H1 (cell line): ENCODE measurements at regions not wholly inside any gene's neighbourhood (a gene's known extent, or its start where the extent isn't known, plus 50 kb on each side); places are given as distances from the start of the nearest gene placed in this dataset.

Experiments
- CTCF ChIA-PET: fragments of 300-600 bp; sonication (Branson Sonifier 250); formaldehyde crosslinking; loops from one replicate; lab custom pipeline; 2021; ENCODE audit not compliant: partially characterized antibody; lab: Charles Lee
- POLR2A ChIA-PET: fragments of 300-600 bp; sonication (Branson Sonifier 250); formaldehyde crosslinking; loops from one replicate; lab custom pipeline; 2021; ENCODE audit warnings: inconsistent platforms; ENCODE audit not compliant: partially characterized antibody; lab: Charles Lee
- DNase-seq, 2 experiments: peaks; one replicate each; pipeline versions ENCODE4 v3.0.0 to v3.0.0-alpha.2; 2010 to 2022; ENCODE audit warnings: low spot score in 2 of 2, low read depth in 1 of 2, mixed read lengths in 1 of 2
- FAIRE-seq: peaks from 2 replicates; lab custom pipeline; 2011; peaks lifted over from hg19 to GRCh38; lab: Jason Lieb, UNC
- H2AFZ ChIP-seq: 2 replicates; pipeline ENCODE4 v1.8.1; 2012; ENCODE audit warnings: low read length, inconsistent platforms
- H2AK5ac ChIP-seq: 2 replicates; pipeline ENCODE4 v1.6.1; 2013; ENCODE audit warnings: low read depth, low read length
- H2BK120ac ChIP-seq: replicated peaks from 2 replicates; pipeline ENCODE3; 2013; ENCODE audit warnings: low read depth, low read length, inconsistent platforms
- H2BK12ac ChIP-seq: 2 replicates; pipeline ENCODE4 v1.6.1; 2013; ENCODE audit warnings: low read depth, low read length
- H2BK15ac ChIP-seq: 2 replicates; pipeline ENCODE4 v1.6.1; 2013; ENCODE audit warnings: low read length
- H2BK20ac ChIP-seq: 2 replicates; pipeline ENCODE4 v1.6.1; 2013; ENCODE audit warnings: low read length
- H2BK5ac ChIP-seq: 2 replicates; pipeline ENCODE4 v1.6.1; 2013; ENCODE audit warnings: low read depth, low read length
- H3K14ac ChIP-seq: 2 replicates; pipeline ENCODE4 v1.6.1; 2013; ENCODE audit warnings: inconsistent platforms; ENCODE audit not compliant: insufficient read length
- H3K18ac ChIP-seq: 2 replicates; pipeline ENCODE4 v1.6.1; 2013; ENCODE audit warnings: low read length; ENCODE audit errors: extremely low read depth
- H3K23ac ChIP-seq: 2 replicates; pipeline ENCODE4 v1.6.1; 2013; ENCODE audit warnings: inconsistent platforms; ENCODE audit not compliant: insufficient read length
- H3K23me2 ChIP-seq: 2 replicates; pipeline ENCODE4 v1.6.1; 2013; ENCODE audit warnings: low read depth, low read length
- H3K27ac ChIP-seq: 2 replicates; pipeline ENCODE4 v1.6.1; 2011; ENCODE audit warnings: low read depth, low read length, inconsistent platforms
- H3K27me3 ChIP-seq, 4 experiments: replicated peaks in 1 of 4; 1 replicate in 1 of 4; 2 replicates in 3 of 4; pipeline versions ENCODE4 v1.6.1 to v1.8.1; 2011 to 2013; ENCODE audit warnings: low read length in 3 of 4, mild to moderate bottlenecking in 3 of 4, inconsistent platforms in 2 of 4, mixed read lengths in 2 of 4, moderate library complexity in 1 of 4; ENCODE audit not compliant: control insufficient read depth in 3 of 4, insufficient read depth in 3 of 4; ENCODE audit errors: extremely low read depth in 1 of 4
- H3K36me3 ChIP-seq, 4 experiments: 2 replicates each; pipeline versions ENCODE4 v1.6.1 to v1.8.1; 2011 to 2013; ENCODE audit warnings: mild to moderate bottlenecking in 4 of 4, low read length in 3 of 4, moderate library complexity in 2 of 4, control low read depth in 1 of 4, inconsistent platforms in 1 of 4; ENCODE audit not compliant: insufficient read depth in 4 of 4, control insufficient read depth in 2 of 4
- H3K4ac ChIP-seq: replicated peaks from 2 replicates; pipeline ENCODE3; 2013; ENCODE audit warnings: low read length, low read depth, mixed read lengths, inconsistent platforms; ENCODE audit not compliant: insufficient read length
- H3K4me1 ChIP-seq, 4 experiments: replicated peaks in 1 of 4; 1 replicate in 1 of 4; 2 replicates in 3 of 4; pipeline versions ENCODE4 v1.6.1 to v1.8.1; 2011 to 2013; ENCODE audit warnings: low read length in 3 of 4, inconsistent platforms in 2 of 4, mixed read lengths in 1 of 4; ENCODE audit not compliant: insufficient read depth in 4 of 4, control insufficient read depth in 3 of 4
- H3K4me2 ChIP-seq, 2 experiments: 2 replicates each; pipeline versions ENCODE4 v1.6.1 to v1.8.1; 2011 to 2013; ENCODE audit warnings: low read depth in 2 of 2, low read length in 2 of 2, control low read depth in 1 of 2, inconsistent platforms in 1 of 2, mild to moderate bottlenecking in 1 of 2; ENCODE audit not compliant: insufficient read depth in 1 of 2
- H3K4me3 ChIP-seq, 4 experiments: fragments of 200-600, 300-600 bp in 1 of 4; sonication (generic), shearing (Covaris generic), sonication (Bioruptor Twin) in 1 of 4; 2 replicates each; pipeline versions ENCODE4 v1.5.1 to v1.8.1; 2011 to 2016; ENCODE audit warnings: low read length in 4 of 4, low read depth in 3 of 4, control low read depth in 2 of 4, inconsistent platforms in 2 of 4, mild to moderate bottlenecking in 2 of 4, mixed read lengths in 1 of 4, moderate library complexity in 1 of 4; ENCODE audit not compliant: insufficient read depth in 2 of 4; ENCODE audit errors: extremely low read depth in 1 of 4
- H3K56ac ChIP-seq: replicated peaks from 2 replicates; pipeline ENCODE3; 2013; ENCODE audit warnings: low read depth, mild to moderate bottlenecking, mixed read lengths, low read length, inconsistent platforms; ENCODE audit not compliant: insufficient read length
- H3K79me1 ChIP-seq: 2 replicates; pipeline ENCODE4 v1.6.1; 2013; ENCODE audit warnings: low read depth, low read length, control low read depth
- H3K79me2 ChIP-seq, 2 experiments: 2 replicates each; pipeline versions ENCODE4 v1.6.1 to v1.8.1; 2012 to 2013; ENCODE audit warnings: low read length in 2 of 2, mild to moderate bottlenecking in 2 of 2, inconsistent platforms in 1 of 2; ENCODE audit not compliant: insufficient read depth in 2 of 2, control insufficient read depth in 1 of 2
- H3K9ac ChIP-seq, 4 experiments: replicated peaks in 1 of 4; 1 replicate in 1 of 4; 2 replicates in 3 of 4; pipeline versions ENCODE4 v1.6.1 to v1.8.1; 2011 to 2013; ENCODE audit warnings: low read depth in 3 of 4, low read length in 3 of 4, control low read depth in 2 of 4, mild to moderate bottlenecking in 2 of 4, moderate library complexity in 2 of 4, inconsistent platforms in 1 of 4; ENCODE audit errors: extremely low read depth in 1 of 4
- H3K9me3 ChIP-seq, 2 experiments: 2 replicates each; pipeline versions ENCODE4 v1.6.1 to v1.8.1; 2012 to 2013; ENCODE audit warnings: mild to moderate bottlenecking in 2 of 2, moderate library complexity in 2 of 2, control low read depth in 1 of 2, inconsistent platforms in 1 of 2, low read depth in 1 of 2, low read length in 1 of 2, mixed read lengths in 1 of 2; ENCODE audit not compliant: insufficient read depth in 2 of 2
- H4K20me1 ChIP-seq, 2 experiments: replicated peaks in 1 of 2; 2 replicates each; pipeline versions ENCODE3 to v1.8.1; 2011 to 2013; ENCODE audit warnings: inconsistent platforms in 2 of 2, low read length in 2 of 2, mild to moderate bottlenecking in 1 of 2; ENCODE audit not compliant: insufficient read depth in 2 of 2, control insufficient read depth in 1 of 2
- H4K5ac ChIP-seq: 2 replicates; pipeline ENCODE4 v1.6.1; 2013; ENCODE audit warnings: low read length, low read depth, mixed read lengths, inconsistent platforms; ENCODE audit not compliant: insufficient read length
- H4K8ac ChIP-seq: 2 replicates; pipeline ENCODE4 v1.8.0; 2013; ENCODE audit warnings: mild to moderate bottlenecking, moderate library complexity, low read length, inconsistent platforms; ENCODE audit not compliant: insufficient read depth; ENCODE audit errors: extremely low read depth
- H4K91ac ChIP-seq: replicated peaks from 2 replicates; pipeline ENCODE3; 2013; ENCODE audit warnings: low read length, mixed read lengths, inconsistent platforms; ENCODE audit not compliant: insufficient read length
- CTBP2 ChIP-seq: IDR thresholded peaks from 2 replicates; pipeline ENCODE4 v1.7.0; 2011; ENCODE audit warnings: borderline replicate concordance, mild to moderate bottlenecking, moderate library complexity, mixed read lengths, low read length; ENCODE audit not compliant: insufficient read depth, insufficient read length
- EGR1 ChIP-seq: IDR thresholded peaks from 2 replicates; pipeline ENCODE4 v1.6.1; 2011; ENCODE audit warnings: low read depth, low read length, borderline replicate concordance
- NRF1 ChIP-seq: IDR thresholded peaks from 2 replicates; pipeline ENCODE4 v1.6.1; 2011; ENCODE audit warnings: mild to moderate bottlenecking, low read depth, low read length, improper control_type of control experiment
- POLR2A ChIP-seq, 2 experiments: IDR thresholded peaks; 1 replicate in 1 of 2; 2 replicates in 1 of 2; pipeline ENCODE4 v1.6.1; 2011; ENCODE audit warnings: low read depth in 2 of 2, low read length in 2 of 2, mild to moderate bottlenecking in 2 of 2; ENCODE audit errors: control extremely low read depth in 1 of 2
- RFX5 ChIP-seq: IDR thresholded peaks from 2 replicates; pipeline ENCODE4 v1.6.1; 2011; ENCODE audit warnings: low read depth, low read length, improper control_type of control experiment, borderline replicate concordance
- SP2 ChIP-seq: IDR thresholded peaks from 2 replicates; pipeline ENCODE4 v1.6.1; 2012; ENCODE audit warnings: mild to moderate bottlenecking, low read length, inconsistent platforms
- WGBS, 2 experiments: shearing (Covaris generic) in 1 of 2; methylation state at CpG; one replicate each; pipeline versions ENCODE4 v1.1.6 to v1.1.7; 2013 to 2015; ENCODE audit warnings: low lambda C conversion rate in 2 of 2, mixed read lengths in 2 of 2, inconsistent platforms in 1 of 2, low coverage in 1 of 2, missing lambda C conversion rate in 1 of 2; ENCODE audit not compliant: insufficient replicate concordance in 2 of 2, insufficient coverage in 1 of 2, insufficient read length in 1 of 2; ENCODE audit errors: extremely low coverage in 1 of 2, missing lambda C conversion rate in 1 of 2; 5-methylcytosine and 5-hydroxymethylcytosine counted together

GRCh38 chr6:163913045-163913444 lies 498.5 kb downstream of the QKI start:
- H4K20me1 ChIP-seq, result no peaks in the 10 kb centered on the region
- H3K27ac ChIP-seq, result no peak overlapping the region
- no peak overlapping the region for H2AFZ ChIP-seq
- POLR2A ChIA-PET, result no interaction called here
- H2BK120ac ChIP-seq, result no peak overlapping the region
- no peaks in the 10 kb centered on the region for H3K23me2 ChIP-seq
- H3K23ac ChIP-seq, result no peak overlapping the region
- no peak overlapping the region for H3K18ac ChIP-seq
- no peaks in the 10 kb centered on the region for H3K79me2 ChIP-seq
- DNase-seq, result no peak
- no peak overlapping the region for H4K5ac ChIP-seq
- H3K9ac ChIP-seq, result no peak overlapping the region
- no peaks in the 10 kb centered on the region for H3K4me1 ChIP-seq
- no peak overlapping the region for H3K4me3 ChIP-seq
- WGBS, 2 experiments, result 90% methylated on average over 9 of the region's 9 CpGs; no CpG with 5 or more reads in 1 of the 2 experiments
- H4K91ac ChIP-seq, result no peak overlapping the region
- FAIRE-seq, result no peak
- no peaks in the 10 kb centered on the region for H3K79me1 ChIP-seq
- H3K4me2 ChIP-seq, result no peak overlapping the region
- H3K9me3 ChIP-seq, result no peaks in the 10 kb centered on the region
- no peak overlapping the region for H2AK5ac ChIP-seq
- no peak overlapping the region for H2BK15ac ChIP-seq
- CTCF ChIA-PET, result interaction anchor here (0.8 to 0.9 kb wide), 2 partner anchors 31 to 35 kb away, joined by 3 read pairs; no protein-coding TSS in a partner anchor
- no peak overlapping the region for H3K4ac ChIP-seq
- H4K8ac ChIP-seq, result no peak overlapping the region
- H2BK5ac ChIP-seq, result no peak overlapping the region
- H3K27me3 ChIP-seq, result no peaks in the 10 kb centered on the region
- no peaks in the 10 kb centered on the region for H3K36me3 ChIP-seq
- TF ChIP-seq CTBP2, result no peak
- TF ChIP-seq EGR1, result no peak
- no peak for TF ChIP-seq RFX5
- TF ChIP-seq NRF1, result no peak
- no peak for TF ChIP-seq POLR2A (IDR thresholded peaks at IDR 0.05; ENCODE audit: control extremely low read depth in 1 of 2, low read depth in 2 of 2, low read length in 2 of 2)
- TF ChIP-seq SP2, result no peak
- no peak overlapping the region for H2BK20ac ChIP-seq
- H3K14ac ChIP-seq, result no peak overlapping the region
- H3K56ac ChIP-seq, result no peak overlapping the region
- H2BK12ac ChIP-seq, result no peak overlapping the region
